ENCODE measurements at regions not wholly inside any gene's neighbourhood (a gene's known extent, or its start where the extent isn't known, plus 50 kb on each side); places are given as distances from the start of the nearest gene placed in this dataset.

- no peak for DNase-seq (ENCODE audit: low spot score)
These were observed 858.2 kb downstream of the VRK1 start for GRCh38 chr14:97655169-97655948.

DNA sequence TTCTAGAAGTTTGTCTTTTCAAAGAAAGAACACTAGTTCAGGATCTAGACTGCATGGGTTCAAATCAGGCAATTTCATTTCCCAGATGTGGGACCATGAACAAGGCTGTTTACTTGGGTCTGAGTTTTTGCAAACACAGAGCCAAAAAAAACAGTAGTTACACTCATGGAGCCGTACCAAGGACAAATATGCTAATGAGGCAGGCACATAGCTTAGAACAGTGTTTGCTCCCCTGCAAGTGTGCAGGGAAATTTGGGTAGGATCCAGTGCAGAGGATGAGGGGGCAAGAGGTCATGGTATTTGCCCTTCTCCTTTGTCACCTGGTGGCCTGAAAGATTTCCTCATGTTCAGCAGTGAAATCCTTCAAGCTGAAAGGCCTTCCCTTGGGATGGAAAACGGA, 860.4 kb downstream of the VRK1 start:
- no peak for DNase-seq (ENCODE audit: low spot score)

DNA sequence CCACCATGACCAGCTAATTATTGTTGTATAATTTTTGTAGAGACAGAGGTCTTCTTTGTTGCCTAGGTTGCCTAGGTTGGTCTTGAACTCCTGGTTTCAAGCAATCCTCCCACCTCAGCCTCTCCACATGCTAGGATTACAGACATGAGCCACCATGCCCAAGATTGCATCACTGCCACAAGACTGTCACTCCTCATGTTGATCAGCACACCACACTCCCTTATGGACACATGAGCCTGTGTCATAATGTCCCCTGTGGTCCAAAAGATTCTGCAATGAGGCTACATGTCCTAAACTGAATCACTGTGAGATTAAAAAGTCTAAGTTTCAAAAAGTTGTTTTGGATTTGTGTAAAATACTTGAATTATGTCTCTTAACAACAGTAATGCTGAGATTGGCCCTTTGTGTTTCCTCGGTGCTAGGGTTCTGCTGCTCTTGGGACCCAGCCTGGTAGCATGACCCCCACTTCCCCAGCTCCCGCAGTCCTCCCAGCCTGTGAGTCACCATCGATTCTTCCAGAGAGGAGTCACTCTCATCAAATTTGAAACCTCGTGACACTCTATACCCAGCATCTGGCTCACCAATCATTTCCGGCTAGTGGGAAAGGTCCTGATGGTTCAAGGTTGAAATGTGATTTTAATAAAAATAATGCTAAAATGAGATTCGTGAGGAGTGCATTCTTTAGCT, 890.9 kb downstream of the VRK1 start:
- no peak for DNase-seq (ENCODE audit: low spot score)

GRCh38 chr14:97688631-97689336, 891.6 kb downstream of the VRK1 start:
- no peak for DNase-seq (ENCODE audit: low spot score)

- DNase-seq (ENCODE audit: low spot score): no peak
These were observed 894.9 kb downstream of the VRK1 start for GRCh38 chr14:97692084-97692483.

- no peak for DNase-seq (ENCODE audit: low spot score)
These were observed 898.3 kb downstream of the VRK1 start for GRCh38 chr14:97695456-97695981.

GRCh38 chr14:97697772-97698171, 900.6 kb downstream of the VRK1 start:
- peak; percentile 42 for DNase-seq (ENCODE audit: low spot score)

- no peak for DNase-seq (ENCODE audit: low spot score)
These were observed 901.8 kb downstream of the VRK1 start for GRCh38 chr14:97699026-97699425.

DNA sequence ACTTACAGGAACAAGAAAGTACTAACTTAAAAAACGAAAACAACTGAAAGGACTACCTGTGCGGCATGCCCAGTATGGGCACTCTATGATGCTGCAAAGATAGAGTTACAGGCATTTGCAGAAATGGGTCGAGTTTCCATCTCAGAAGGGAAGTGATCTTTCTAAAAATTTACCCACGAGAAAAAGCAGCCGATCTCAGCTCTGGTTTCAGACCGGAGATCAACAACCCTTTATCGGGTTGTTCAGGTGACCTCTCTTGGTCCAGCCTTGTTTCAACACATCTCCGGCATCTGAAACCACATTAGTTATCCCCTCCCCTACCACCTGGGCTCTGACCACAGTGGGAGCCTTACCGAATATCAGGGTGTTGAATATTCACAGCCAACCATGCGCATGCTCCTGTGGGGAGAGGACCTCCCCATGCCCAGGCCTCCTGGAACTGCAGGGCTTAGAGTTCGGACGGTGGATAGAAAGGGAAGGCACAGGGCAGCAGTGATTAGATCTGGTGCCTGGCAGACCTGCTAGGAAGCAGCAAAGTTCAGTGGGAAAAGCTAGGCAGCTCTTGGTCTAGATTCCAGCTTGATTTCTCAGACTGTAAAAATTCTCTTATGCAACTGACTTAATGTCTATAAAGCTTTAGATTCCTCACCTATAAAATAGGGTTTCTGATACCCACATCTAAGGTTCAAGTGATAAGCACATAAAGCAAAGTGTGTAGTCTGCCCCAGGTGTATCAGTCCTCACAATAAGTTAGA, 906.0 kb downstream of the VRK1 start:
- peak; percentile 49 for DNase-seq (ENCODE audit: low spot score)

DNA sequence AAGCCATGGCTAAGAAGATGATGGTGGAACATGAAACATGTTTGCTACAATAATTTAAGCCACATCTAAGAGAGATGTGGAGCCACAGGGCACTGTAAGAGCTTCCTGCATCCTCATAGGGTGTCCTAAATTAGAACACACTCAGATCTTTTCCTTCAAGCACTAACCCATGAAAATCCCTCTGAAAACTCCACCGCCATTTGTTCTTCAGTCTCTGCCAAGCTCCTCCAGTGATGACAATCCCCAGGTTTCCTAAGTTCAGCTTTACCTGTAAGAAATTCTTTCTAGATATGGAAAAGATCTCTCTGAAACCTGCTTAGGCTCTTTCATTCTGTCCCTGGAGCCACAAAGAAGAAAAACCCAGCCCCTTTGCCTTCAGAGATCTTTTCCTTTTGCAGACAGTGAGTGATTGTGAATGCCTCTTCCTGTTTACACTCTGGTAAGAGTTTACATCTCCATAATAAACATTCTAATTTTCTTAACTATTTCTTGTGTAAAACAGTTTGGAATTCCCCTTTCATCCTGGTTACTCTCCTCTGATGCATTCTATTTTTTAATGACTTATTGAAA, 907.2 kb downstream of the VRK1 start:
- DNase-seq (ENCODE audit: low spot score): no peak

GRCh38 chr14:97705107-97705506, 907.9 kb downstream of the VRK1 start:
- DNase-seq (ENCODE audit: low spot score): no peak

DNA sequence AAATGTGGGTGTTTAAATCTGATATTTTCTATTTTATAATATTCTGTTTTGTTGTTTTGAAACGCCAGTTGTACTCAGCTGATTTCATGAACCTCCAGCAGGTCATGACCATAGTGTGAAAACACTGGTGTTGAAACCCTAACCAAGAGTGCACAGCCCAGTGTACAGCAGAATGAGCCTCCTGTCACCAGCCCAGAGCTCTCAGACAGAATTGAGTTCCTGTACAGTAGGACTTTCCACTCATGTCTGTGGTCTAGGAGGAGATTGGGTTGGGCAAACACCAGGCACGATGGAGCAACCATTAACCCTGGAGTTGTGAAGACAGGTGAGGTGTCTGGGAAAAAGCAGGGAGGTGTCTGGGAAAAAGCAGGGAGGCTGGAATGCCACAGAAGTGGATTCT, 908.8 kb downstream of the VRK1 start:
- DNase-seq (ENCODE audit: low spot score): peak; percentile 32

DNA sequence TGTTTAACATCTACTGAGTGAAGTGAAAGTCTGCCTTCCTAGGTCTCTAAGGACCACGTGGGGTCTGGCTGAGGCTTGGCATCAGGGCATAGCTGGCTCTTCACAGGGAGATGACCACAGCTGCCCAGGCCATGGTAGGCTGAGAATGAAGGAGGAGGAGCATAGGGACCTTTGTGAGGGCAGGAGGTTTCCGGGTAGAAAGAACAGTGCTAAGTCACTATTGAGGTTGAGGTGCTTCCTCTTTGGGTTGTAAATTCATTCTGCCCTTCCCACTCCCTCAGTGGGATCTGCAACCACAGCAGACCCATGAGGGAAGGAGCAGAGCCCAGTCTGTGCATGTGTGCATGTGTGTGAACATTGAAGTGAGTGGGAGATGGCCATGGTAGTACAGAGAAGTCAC, 909.6 kb downstream of the VRK1 start:
- no peak for DNase-seq (ENCODE audit: low spot score)

DNA sequence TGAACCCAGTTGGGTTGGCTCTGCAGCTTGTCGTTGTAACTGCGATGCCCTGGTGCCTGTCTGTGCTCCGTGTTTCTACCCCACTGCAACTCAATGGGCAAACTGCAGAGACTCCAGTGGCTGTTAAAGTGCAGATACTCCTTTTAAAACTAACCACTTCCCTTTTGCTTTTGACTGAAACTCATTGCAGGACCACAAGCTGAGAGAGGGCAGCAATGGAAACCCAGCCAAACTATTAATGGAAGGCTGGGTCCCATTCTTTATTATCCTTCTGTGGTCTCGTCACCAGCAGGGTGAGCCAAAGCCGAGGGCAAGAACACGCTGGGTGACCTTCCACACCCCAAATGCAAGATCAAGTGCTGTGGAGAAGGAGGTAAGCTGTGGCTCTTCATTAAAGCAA, 910.4 kb downstream of the VRK1 start:
- DNase-seq (ENCODE audit: low spot score): peak; percentile 47

DNA sequence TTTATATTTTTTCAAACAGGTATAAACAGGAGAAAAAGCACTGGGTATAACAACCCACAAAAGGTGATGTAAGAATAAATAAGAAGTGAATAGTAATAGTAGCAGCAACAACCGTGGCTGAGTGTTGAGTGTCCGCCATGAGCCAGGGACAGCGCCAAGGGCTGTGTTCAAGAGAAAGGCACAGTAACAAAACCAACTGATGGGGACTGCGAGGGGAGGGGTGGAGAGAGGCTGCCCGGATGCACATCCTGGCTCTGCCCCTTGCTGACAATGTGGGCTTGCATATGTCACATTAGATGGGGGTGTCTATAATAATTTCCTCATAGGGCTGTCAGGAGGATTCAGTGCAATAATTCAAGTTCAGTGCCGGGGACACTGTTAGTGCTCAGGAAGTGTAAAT, 912.4 kb downstream of the VRK1 start:
- DNase-seq (ENCODE audit: low spot score): peak; percentile 47

- no peak for DNase-seq (ENCODE audit: low spot score)
These were observed 913.5 kb downstream of the VRK1 start for GRCh38 chr14:97710726-97711125.

DNA sequence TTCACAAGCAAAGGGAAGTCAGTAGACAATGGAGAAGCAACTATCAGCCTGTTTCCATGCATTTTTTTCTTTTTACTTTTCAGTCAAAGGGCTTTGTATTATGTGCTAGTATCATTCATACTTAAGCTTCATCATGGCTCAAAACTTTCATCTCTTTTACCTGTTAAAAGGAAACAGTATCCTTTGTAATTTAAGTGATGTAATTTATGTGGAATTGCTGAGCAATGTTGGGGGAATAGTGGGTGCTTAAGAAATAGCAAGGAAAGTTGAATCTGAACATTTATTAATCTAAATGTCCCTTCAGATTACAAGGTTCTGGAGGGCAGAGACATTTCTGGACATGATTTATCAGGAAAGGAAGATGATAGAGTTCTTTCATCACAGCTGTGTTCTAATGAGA, 915.3 kb downstream of the VRK1 start:
- no peak for DNase-seq (ENCODE audit: low spot score)

- DNase-seq (ENCODE audit: low spot score): peak; percentile 19
These were observed 915.8 kb downstream of the VRK1 start for GRCh38 chr14:97713023-97713422.

DNA sequence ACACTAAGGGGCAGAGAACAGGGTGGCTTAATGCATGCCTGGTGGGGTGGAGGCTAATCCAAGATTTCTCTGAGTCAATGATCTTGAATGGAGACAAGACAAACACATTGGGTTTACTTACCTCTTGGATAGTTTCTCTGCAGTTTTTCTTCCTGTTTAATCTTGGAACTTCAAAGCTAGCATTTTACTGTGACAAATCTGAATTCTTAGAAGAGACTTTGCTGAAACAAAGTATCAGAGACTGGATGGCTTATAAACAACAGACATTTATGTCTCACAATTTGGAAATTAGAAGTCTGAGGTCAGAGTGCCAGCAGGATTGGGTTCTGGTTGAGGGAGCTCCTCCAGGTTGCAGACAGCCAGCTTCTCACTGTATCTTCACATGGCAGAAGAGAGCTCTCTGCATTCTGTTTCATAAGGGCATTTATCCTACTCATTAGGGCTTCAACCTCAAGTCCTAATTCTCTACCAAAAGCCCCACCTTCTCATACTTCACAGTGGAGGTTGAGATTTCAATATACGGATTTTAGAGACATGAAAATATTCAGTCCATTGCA, 921.8 kb downstream of the VRK1 start:
- peak; percentile 40 for DNase-seq (ENCODE audit: low spot score)

GRCh38 chr14:97719931-97720330, 922.7 kb downstream of the VRK1 start:
- DNase-seq (ENCODE audit: low spot score): peak; percentile 67

GRCh38 chr14:97723351-97723750, 926.2 kb downstream of the VRK1 start:
- no peak for DNase-seq (ENCODE audit: low spot score)

All from CD4-positive, alpha-beta T cell treated with Interleukin-15 for 4 hours (primary cell).